ENCODE measurements at regions not wholly inside any gene's neighbourhood (a gene's known extent, or its start where the extent isn't known, plus 50 kb on each side); places are given as distances from the start of the nearest gene placed in this dataset.
"Not testable (repeated sequence)": the region's sequence is repeated elsewhere in the genome, so short reads cannot be mapped to it uniquely, and the experiment has no call there.

GRCh38 chr14:24744641-24745040 lies 110.7 kb upstream of the GZMB start:
- no peak for DNase-seq (ENCODE audit: low read depth in 2 of 3, low spot score in 2 of 3)

GRCh38 chr14:24741871-24742270 lies 107.9 kb upstream of the GZMB start:
- DNase-seq (ENCODE audit: low read depth in 2 of 3, low spot score in 2 of 3): peak in 2 of 3 donors; percentile 22 to 28

- DNase-seq (ENCODE audit: low read depth in 2 of 3, low spot score in 2 of 3): no peak
Observed at GRCh38 chr14:24735984-24736630, 102.1 kb upstream of the GZMB start.

DNA sequence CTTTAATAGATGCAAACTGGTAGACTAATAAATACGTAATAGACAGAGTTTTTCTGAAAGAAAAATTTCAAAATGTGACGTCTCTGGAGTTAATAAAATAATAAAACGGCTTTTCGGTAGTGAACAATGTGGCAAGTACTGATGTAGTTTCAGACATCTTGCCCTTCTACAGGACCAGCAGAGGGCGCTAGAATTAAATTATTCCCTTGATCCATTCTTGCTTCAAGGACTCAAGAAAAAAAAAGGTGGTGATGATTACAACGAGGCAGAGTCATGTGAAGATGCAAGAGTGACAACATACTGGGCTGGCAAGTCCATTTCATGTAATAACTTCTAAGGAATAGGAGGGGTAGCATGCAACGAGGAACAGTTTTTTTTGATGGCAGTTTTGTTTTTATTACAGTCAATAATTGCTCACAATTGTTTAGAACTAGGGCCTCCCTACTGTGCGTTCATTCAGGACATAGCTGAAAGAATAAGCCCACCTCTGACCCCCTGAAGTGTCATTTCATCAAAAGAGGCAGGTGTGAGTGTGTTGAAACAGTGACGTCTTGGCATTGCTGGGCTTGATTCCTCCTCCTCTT lies 101.0 kb upstream of the GZMB start:
- peak in 2 of 3 donors; percentile 74 to 87 for DNase-seq (ENCODE audit: low read depth in 2 of 3, low spot score in 2 of 3)

- no peak for DNase-seq (ENCODE audit: low read depth in 2 of 3, low spot score in 2 of 3)
Observed at GRCh38 chr14:24726480-24726879, 92.5 kb upstream of the GZMB start.

GRCh38 chr14:24725311-24725710 lies 91.3 kb upstream of the GZMB start:
- DNase-seq (ENCODE audit: low read depth in 2 of 3, low spot score in 2 of 3): no peak

DNA sequence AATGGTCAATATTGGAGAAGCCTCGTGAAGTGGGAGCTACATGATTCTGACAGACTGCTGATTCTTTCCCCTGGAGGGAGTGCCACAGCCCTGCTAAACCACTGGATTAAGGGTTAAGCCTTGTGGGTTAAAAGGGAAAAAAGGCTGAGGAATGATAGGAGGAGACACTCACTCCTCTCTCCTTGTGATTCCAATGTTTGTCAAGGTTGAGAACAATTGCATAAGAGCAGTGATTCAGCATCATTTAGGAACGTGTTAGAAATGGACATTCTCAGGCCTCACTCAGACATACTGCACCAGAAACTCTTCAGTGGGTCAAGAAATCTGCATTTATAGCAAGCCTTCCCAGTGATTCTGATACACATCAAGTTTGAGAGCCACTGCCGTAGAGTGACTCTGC lies 87.8 kb upstream of the GZMB start:
- DNase-seq (ENCODE audit: low read depth in 2 of 3, low spot score in 2 of 3): no peak

DNA sequence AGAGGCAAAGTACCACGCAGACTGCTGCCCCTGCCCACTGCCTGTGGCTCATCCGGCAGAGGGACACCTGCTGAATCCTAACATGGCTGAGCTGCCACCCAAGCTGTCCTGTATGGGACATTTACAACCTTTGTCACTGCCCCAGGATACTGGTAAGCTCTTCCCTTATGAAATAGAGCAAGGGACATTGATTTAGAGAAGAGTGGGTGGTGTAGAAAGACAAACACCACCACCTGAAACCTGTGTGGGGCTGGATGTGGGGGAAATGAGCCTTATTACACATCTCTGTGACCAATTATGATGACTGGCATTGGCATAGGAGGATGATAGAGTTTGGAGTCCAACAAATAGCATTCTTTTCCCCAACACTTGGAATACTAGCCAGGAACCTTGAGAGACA lies 81.2 kb upstream of the GZMB start:
- DNase-seq (ENCODE audit: low read depth in 2 of 3, low spot score in 2 of 3): no peak

DNA sequence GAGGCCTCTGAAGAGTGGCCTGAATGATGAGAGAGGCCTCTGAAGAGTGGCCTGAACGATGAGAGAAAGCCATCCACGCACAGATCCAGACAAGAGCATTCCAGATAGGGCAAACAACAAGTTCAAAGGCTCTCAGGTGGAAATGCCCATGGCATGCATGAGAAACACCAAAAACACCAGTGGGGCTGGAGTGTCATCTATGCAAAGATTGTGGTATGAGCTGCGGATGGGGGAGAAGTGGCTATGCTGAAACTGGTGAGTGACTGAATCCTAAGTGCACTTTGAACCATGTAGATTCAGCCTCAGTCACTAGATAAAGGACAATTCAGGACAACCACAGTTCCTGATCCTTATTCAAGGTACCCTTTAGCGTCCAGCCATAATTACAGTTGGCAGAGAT lies 79.4 kb upstream of the GZMB start:
- DNase-seq (ENCODE audit: low read depth in 2 of 3, low spot score in 2 of 3): no peak

- DNase-seq (ENCODE audit: low read depth in 2 of 3, low spot score in 2 of 3): no peak
Observed at GRCh38 chr14:24712909-24713308, 78.9 kb upstream of the GZMB start.

DNA sequence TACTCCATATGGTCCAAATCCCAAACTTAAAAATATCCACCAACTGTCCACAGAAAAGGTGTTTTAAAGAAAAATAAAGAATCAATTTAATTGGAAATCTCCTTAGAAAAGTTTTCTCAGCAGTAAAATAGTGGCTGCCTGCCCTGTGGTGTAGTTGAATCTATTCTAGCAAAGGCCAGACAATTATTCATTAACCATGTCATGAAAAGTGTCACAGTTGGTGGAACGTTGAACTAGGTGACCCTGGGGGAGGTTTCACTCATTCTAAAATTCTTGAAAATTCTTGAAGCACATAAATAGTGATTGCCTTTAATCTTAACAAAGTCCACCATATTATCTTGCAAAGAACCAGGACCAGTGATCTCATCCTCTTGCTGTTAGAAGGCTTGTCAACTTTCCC lies 78.4 kb upstream of the GZMB start:
- DNase-seq (ENCODE audit: low read depth in 2 of 3, low spot score in 2 of 3): no peak

DNA sequence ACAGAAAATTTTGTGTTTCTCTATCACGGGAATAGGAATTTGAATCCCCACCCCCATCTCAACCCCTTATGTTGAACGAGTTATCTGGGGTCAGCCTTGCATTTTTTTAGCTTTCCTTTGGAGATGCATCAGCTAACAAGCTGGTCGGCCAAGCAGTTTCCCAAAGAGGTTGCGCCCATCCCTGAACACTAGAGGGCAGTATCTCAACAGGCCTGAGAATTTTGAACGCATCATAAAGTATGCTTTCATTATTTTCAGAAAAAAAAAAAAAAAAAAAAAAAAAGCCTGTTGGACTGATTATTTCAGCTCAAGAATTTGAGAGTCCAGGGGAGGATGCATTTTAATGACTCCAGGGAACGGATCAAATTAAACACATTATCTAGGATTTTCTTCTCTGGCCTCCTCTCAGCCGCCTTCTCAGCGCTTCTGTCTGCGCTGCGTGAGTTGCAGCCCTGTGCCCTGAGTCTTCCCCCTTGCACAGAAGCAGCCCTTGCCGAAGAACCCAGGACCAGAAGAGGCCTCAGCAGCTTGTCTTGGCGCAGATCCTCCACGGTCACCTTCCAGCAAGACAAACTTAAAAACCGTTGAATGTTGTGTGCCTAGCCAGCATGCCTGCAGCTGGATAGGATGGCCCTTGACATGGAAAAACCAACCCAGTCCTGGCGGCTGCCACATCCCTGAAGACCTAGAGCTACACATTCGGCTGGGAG lies 76.6 kb upstream of the GZMB start:
- peak in 2 of 3 donors; percentile 57 to 83 for DNase-seq (ENCODE audit: low read depth in 2 of 3, low spot score in 2 of 3)

GRCh38 chr14:24708684-24709083 lies 74.7 kb upstream of the GZMB start:
- DNase-seq (ENCODE audit: low read depth in 2 of 3, low spot score in 2 of 3): no peak

DNA sequence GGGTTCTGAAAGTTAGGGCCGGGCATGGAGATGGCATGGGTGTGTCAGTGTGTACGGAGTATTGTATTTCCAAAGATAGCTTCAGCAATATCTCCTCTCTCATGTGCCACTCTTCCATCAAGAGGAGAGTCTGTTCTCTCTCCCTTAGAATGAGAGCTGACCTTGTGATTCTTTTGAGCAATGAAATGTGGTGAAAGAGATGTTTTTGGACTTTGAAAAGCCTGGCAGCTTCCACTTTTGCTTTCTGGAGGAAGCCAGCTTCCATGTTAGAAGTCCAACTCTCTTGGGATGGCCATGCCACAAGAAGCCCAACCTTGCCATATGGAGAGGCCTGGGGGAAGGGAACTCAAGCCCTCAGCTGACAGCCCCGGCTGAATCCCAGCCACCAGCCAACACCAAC lies 72.4 kb upstream of the GZMB start:
- DNase-seq (ENCODE audit: low read depth in 2 of 3, low spot score in 2 of 3): no peak

DNA sequence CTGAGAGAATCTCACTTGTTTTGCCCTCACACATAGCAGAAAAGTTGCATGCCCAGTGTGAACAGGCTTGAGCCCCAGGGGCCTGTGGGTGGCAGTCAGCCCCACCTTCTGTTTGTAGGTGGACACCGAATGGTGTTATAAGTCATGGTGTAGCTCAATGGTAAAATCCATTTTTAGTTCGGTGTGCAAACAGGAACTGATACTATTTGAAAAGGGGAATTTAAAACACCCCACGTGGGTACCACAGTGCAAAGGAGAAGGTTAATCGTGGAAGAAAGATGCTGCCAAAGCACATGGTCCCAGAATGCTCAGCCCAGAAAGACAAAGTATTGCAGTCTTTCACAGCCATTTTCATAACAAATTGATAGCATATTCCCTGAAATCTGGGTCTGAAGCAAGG lies 71.8 kb upstream of the GZMB start:
- no peak for DNase-seq (ENCODE audit: low read depth in 2 of 3, low spot score in 2 of 3)

GRCh38 chr14:24701062-24701461 lies 67.1 kb upstream of the GZMB start:
- DNase-seq (ENCODE audit: low read depth in 2 of 3, low spot score in 2 of 3): no peak

- DNase-seq (ENCODE audit: low read depth in 2 of 3, low spot score in 2 of 3): no peak
Observed at GRCh38 chr14:24700511-24700910, 66.5 kb upstream of the GZMB start.

GRCh38 chr14:24699052-24699451 lies 65.1 kb upstream of the GZMB start:
- DNase-seq (ENCODE audit: low read depth in 2 of 3, low spot score in 2 of 3): peak in 1 of 3 donors; percentile 52

DNA sequence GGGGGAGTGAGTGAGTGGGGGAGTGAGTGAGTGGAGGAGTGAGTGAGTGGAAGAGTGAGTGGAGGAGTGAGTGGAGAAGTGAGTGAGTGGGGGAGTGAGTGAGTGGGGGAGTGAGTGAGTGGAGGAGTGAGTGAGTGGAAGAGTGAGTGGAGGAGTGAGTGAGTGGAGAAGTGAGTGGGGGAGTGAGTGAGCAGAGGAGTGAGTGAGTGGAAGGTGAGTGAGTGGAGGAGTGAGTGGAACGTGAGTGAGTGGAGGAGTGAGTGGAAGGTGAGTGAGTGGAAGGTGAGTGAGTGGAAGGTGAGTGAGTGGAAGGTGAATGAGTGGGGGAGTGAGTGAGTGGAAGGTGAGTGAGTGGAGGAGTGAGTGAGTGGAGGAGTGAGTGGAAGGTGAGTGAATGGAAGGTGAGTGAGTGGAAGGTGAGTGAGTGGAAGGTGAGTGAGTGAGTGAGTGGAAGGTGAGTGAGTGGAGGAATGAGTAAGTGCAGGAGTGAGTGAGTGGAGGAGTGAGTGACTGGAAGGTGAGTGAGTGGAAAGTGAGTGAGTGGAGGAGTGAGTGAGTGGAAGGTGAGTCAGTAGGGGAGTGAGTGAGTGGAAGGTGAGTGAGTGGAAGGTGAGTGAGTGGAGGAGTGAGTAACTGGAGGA lies 62.4 kb upstream of the GZMB start:
- not testable (repeated sequence) for DNase-seq (ENCODE audit: low read depth in 2 of 3, low spot score in 2 of 3)

DNA sequence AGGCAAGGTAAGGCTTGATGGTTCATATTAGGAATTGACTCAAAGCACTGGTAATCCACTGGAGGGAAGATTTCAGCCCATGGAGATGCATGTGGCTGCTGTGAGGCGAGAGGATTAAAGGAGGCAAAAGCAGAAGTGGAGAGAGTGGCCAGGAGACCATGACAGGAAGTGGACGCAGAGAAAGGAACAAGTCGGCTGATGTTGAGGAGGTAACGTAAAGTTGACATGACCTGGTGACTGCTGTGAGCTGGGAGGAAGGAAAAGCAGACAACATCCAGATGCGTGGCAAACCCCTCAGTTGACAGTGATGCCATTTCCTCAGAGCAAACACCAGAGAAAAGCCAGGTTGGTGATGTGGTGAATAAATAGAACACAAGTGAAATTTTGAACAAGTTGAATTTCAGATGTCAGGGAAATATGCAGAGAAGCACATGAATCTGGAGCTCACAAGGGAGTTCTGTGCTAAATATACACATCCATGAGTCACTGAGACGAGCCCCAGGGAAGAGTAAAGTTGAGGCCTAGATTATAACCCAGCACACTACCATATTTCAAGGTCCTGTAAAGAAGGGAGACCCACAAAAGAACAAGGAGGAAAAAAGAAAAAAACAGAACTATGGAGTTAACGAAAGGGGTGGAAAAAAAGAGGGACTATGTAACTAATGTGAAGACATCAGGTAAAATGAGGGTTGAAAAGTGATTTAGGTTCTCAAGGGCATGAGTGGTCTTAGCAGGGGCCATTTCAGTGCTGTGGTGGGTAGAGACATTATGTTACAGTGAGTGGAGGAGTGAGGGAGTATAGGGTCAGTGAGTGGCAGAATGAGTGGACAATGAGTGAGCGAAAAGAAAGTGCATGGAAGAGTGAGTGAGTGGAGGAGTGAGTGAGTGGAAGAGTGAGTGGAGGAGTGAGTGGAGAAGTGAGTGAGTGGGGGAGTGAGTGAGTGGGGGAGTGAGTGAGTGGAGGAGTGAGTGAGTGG lies 61.6 kb upstream of the GZMB start:
- DNase-seq (ENCODE audit: low read depth in 2 of 3, low spot score in 2 of 3): peak in 2 of 3 donors; percentile 70 to 90

DNA sequence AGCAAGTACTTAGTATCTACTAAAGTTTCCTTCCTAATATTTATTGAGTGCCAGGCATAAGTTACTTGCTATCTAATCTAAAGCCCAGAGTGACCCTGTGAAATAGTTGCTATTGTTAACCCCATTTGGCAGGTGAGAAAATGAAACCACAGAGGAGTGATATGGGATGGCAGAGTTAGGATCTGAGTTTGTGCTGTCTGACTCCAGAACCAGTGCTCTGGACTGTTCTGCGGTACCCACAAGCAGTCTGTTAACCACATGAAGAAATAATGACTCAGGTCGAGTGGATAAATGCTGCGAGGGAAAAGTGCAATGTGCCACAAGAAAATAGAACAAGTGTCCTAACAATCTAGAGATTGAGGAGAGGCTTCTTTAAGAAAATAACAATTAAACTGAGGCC lies 60.7 kb upstream of the GZMB start:
- DNase-seq (ENCODE audit: low read depth in 2 of 3, low spot score in 2 of 3): no peak

Data from hematopoietic multipotent progenitor cell (in vitro differentiated cells).